HEK293 (cell line): ENCODE measurements at regions not wholly inside any gene's neighbourhood (a gene's known extent, or its start where the extent isn't known, plus 50 kb on each side); places are given as distances from the start of the nearest gene placed in this dataset.

Experiments
- CTCF ChIA-PET: fragments of 350-600 bp; formaldehyde crosslinking; extraction: SDS; loops from one replicate; lab custom pipeline; 2021; ENCODE audit warnings: antibody characterized with exemption; lab: Yijun Ruan, JAX
- POLR2A ChIA-PET: fragments of 300-600 bp; formaldehyde crosslinking; extraction: SDS; loops from one replicate; lab custom pipeline; 2020; ENCODE audit warnings: antibody characterized with exemption, inconsistent platforms; lab: Yijun Ruan, JAX
- H3K27ac ChIP-seq: fragments of 200-500 bp; sonication (Bioruptor generic); 2 replicates; pipeline ENCODE4 v1.5.1; 2014; ENCODE audit warnings: low read depth, low read length, control low read depth, inconsistent platforms; ENCODE audit errors: extremely low read depth
- H3K36me3 ChIP-seq, 2 experiments: fragments of 200-500 bp in 1 of 2; sonication (Bioruptor generic) in 1 of 2; 1 replicate in 1 of 2; 2 replicates in 1 of 2; pipeline ENCODE4 v1.5.1; 2014 to 2017; ENCODE audit warnings: inconsistent platforms in 2 of 2, low read length in 2 of 2; ENCODE audit not compliant: control insufficient read depth in 2 of 2, insufficient read depth in 1 of 2
- H3K4me1 ChIP-seq: fragments of 200-500 bp; sonication (Bioruptor generic); 2 replicates; pipeline ENCODE4 v1.5.1; 2014; ENCODE audit warnings: mild to moderate bottlenecking, low read length, inconsistent platforms; ENCODE audit not compliant: control insufficient read depth, insufficient read depth
- H3K4me3 ChIP-seq: 2 replicates; pipeline ENCODE4 v1.5.1; 2011; ENCODE audit warnings: low read depth, mild to moderate bottlenecking, control low read depth, low read length, moderate library complexity
- H3K9me3 ChIP-seq: fragments of 200-500 bp; sonication (Bioruptor generic); 2 replicates; pipeline ENCODE4 v1.5.1; 2014; ENCODE audit warnings: low read depth, low read length, inconsistent platforms; ENCODE audit not compliant: control insufficient read depth, insufficient read depth
- BCL6B ChIP-seq: fragments of 450-650 bp; formaldehyde crosslinking; IDR thresholded peaks from 2 replicates; pipeline ENCODE4 v1.5.1; 2017; ENCODE audit warnings: missing biosample characterization, missing genetic modification characterization
- CTCF ChIP-seq: fragments of 450-650 bp; formaldehyde crosslinking; IDR thresholded peaks from 2 replicates; pipeline ENCODE4 v1.5.1; 2016; ENCODE audit warnings: missing biosample characterization, missing genetic modification characterization
- EGR2 ChIP-seq: fragments of 450-650 bp; formaldehyde crosslinking; IDR thresholded peaks from 2 replicates; pipeline ENCODE4 v1.5.1; 2016; ENCODE audit warnings: low read depth, missing biosample characterization, missing genetic modification characterization
- KLF8 ChIP-seq: fragments of 450-650 bp; formaldehyde crosslinking; IDR thresholded peaks from 2 replicates; pipeline ENCODE4 v1.5.1; 2016; ENCODE audit warnings: missing biosample characterization, missing genetic modification characterization
- MZF1 ChIP-seq: fragments of 450-650 bp; formaldehyde crosslinking; IDR thresholded peaks from 2 replicates; pipeline ENCODE4 v1.5.1; 2017; ENCODE audit warnings: missing biosample characterization, missing genetic modification characterization, borderline replicate concordance
- PATZ1 ChIP-seq: fragments of 450-650 bp; formaldehyde crosslinking; IDR thresholded peaks from 2 replicates; pipeline ENCODE4 v1.5.1; 2016; ENCODE audit warnings: missing biosample characterization, missing genetic modification characterization
- PRDM4 ChIP-seq: fragments of 450-650 bp; formaldehyde crosslinking; IDR thresholded peaks from 2 replicates; pipeline ENCODE4 v1.5.1; 2017; ENCODE audit warnings: missing biosample characterization, missing genetic modification characterization
- YY1 ChIP-seq: fragments of 450-650 bp; formaldehyde crosslinking; IDR thresholded peaks from 2 replicates; pipeline ENCODE4 v1.5.1; 2018; ENCODE audit warnings: missing biosample characterization, missing genetic modification characterization
- ZBTB6 ChIP-seq: fragments of 450-650 bp; formaldehyde crosslinking; IDR thresholded peaks from 2 replicates; pipeline ENCODE4 v1.5.1; 2017; ENCODE audit warnings: missing biosample characterization, missing genetic modification characterization
- ZFHX2 ChIP-seq: fragments of 450-650 bp; formaldehyde crosslinking; conservative IDR thresholded peaks from 2 replicates; pipeline ENCODE4 v1.5.1; 2016; ENCODE audit warnings: missing biosample characterization, missing genetic modification characterization
- ZNF112 ChIP-seq: fragments of 450-650 bp; formaldehyde crosslinking; IDR thresholded peaks from 2 replicates; pipeline ENCODE4 v1.5.0; 2017; ENCODE audit warnings: missing biosample characterization, missing genetic modification characterization
- ZNF114 ChIP-seq: fragments of 450-650 bp; formaldehyde crosslinking; IDR thresholded peaks from 2 replicates; pipeline ENCODE4 v1.5.0; 2017; ENCODE audit warnings: missing biosample characterization, missing genetic modification characterization
- ZNF184 ChIP-seq: fragments of 450-650 bp; IDR thresholded peaks from 2 replicates; pipeline ENCODE4 v1.5.1; 2018; ENCODE audit warnings: missing biosample characterization, mild to moderate bottlenecking, missing genetic modification characterization
- ZNF223 ChIP-seq: fragments of 450-650 bp; formaldehyde crosslinking; IDR thresholded peaks from 2 replicates; pipeline ENCODE4 v1.5.1; 2016; ENCODE audit warnings: missing biosample characterization, missing genetic modification characterization
- ZNF350 ChIP-seq: fragments of 450-650 bp; formaldehyde crosslinking; IDR thresholded peaks from 2 replicates; pipeline ENCODE4 v1.5.0; 2017; ENCODE audit warnings: missing biosample characterization, mild to moderate bottlenecking, missing genetic modification characterization
- ZNF366 ChIP-seq: fragments of 450-650 bp; formaldehyde crosslinking; conservative IDR thresholded peaks from 2 replicates; pipeline ENCODE4 v1.5.1; 2016; ENCODE audit warnings: missing biosample characterization, missing genetic modification characterization
- ZNF394 ChIP-seq: fragments of 450-650 bp; formaldehyde crosslinking; IDR thresholded peaks from 2 replicates; pipeline ENCODE4 v1.5.1; 2016; ENCODE audit warnings: missing biosample characterization, missing genetic modification characterization, mild to moderate bottlenecking, moderate library complexity, borderline replicate concordance
- ZNF513 ChIP-seq: fragments of 450-650 bp; IDR thresholded peaks from 2 replicates; pipeline ENCODE4 v1.5.1; 2018; ENCODE audit warnings: missing biosample characterization, missing genetic modification characterization
- ZNF561 ChIP-seq: fragments of 450-650 bp; IDR thresholded peaks from 2 replicates; pipeline ENCODE4 v1.5.1; 2018; ENCODE audit warnings: missing biosample characterization, missing genetic modification characterization, borderline replicate concordance
- ZNF785 ChIP-seq: fragments of 450-650 bp; formaldehyde crosslinking; IDR thresholded peaks from 2 replicates; pipeline ENCODE4 v1.5.1; 2016; ENCODE audit warnings: missing biosample characterization, missing genetic modification characterization
- ZNF791 ChIP-seq: fragments of 450-650 bp; formaldehyde crosslinking; IDR thresholded peaks from 2 replicates; pipeline ENCODE4 v1.5.1; 2016; ENCODE audit warnings: missing biosample characterization, missing genetic modification characterization
- ZXDB ChIP-seq: fragments of 450-650 bp; formaldehyde crosslinking; IDR thresholded peaks from 2 replicates; pipeline ENCODE4 v1.5.1; 2016; ENCODE audit warnings: missing biosample characterization, missing genetic modification characterization

GRCh38 chr11:112793416-112793815, 167.8 kb upstream of the NCAM1 start:
- Histone ChIP-seq H3K36me3 (no peaks in the 10 kb centered on the region), H3K9me3 (no peaks in the 10 kb centered on the region), H3K4me1 (no peaks in the 10 kb centered on the region), H3K27ac (no peak overlapping the region), H3K4me3 (no peak overlapping the region)
- ChIA-PET POLR2A (no interaction called here), CTCF (interaction anchor here (0.7 to 4.2 kb wide), 4 partner anchors 9 to 496 kb away, joined by 3 to 36 read pairs (median 4); no protein-coding TSS in a partner anchor)
- no peak for TF ChIP-seq ZXDB
- no peak for TF ChIP-seq ZNF791 (tag by site-specific recombination)
- TF ChIP-seq EGR2 (tag by site-specific recombination) = no peak
- TF ChIP-seq ZNF223 = no peak
- no peak for TF ChIP-seq ZBTB6 (tag by site-specific recombination)
- no peak for TF ChIP-seq CTCF (tag by site-specific recombination)
- TF ChIP-seq ZNF561 = no peak
- no peak for TF ChIP-seq ZNF350 (tag by site-specific recombination)
- no peak for TF ChIP-seq KLF8 (tag by site-specific recombination)
- no peak for TF ChIP-seq ZNF394 (tag by site-specific recombination)
- no peak for TF ChIP-seq ZNF785 (tag by site-specific recombination)
- TF ChIP-seq ZNF513 (tag by site-specific recombination) = no peak
- no peak for TF ChIP-seq ZNF112 (tag by site-specific recombination)
- TF ChIP-seq ZFHX2 (tag by site-specific recombination) = no peak
- TF ChIP-seq ZNF114 (tag by site-specific recombination) = no peak
- TF ChIP-seq MZF1 (tag by site-specific recombination) = no peak
- TF ChIP-seq BCL6B (tag by site-specific recombination) = no peak
- TF ChIP-seq, all 188 proteins: peak for 0

- no peaks in the 10 kb centered on the region for H3K9me3 ChIP-seq
- no peaks in the 10 kb centered on the region for H3K36me3 ChIP-seq
- no peaks in the 10 kb centered on the region for H3K4me1 ChIP-seq
- POLR2A ChIA-PET = no interaction called here
- CTCF ChIA-PET = interaction anchor here (0.6 to 4.2 kb wide), 21 partner anchors 10 to 967 kb away, joined by 3 to 36 read pairs (median 3); no protein-coding TSS in a partner anchor
- H3K4me3 ChIP-seq = no peak overlapping the region
- no peak overlapping the region for H3K27ac ChIP-seq
- TF ChIP-seq YY1 (tag by site-specific recombination) (no peak), EGR2 (tag by site-specific recombination) (no peak), PRDM4 (no peak), ZNF513 (tag by site-specific recombination) (no peak), ZNF366 (no peak), ZNF184 (tag by site-specific recombination) (no peak), PATZ1 (no peak)
Measured at GRCh38 chr11:112794331-112794846, 166.8 kb upstream of the NCAM1 start.
